ENCODE measurements at regions not wholly inside any gene's neighbourhood (a gene's known extent, or its start where the extent isn't known, plus 50 kb on each side); places are given as distances from the start of the nearest gene placed in this dataset.

DNA sequence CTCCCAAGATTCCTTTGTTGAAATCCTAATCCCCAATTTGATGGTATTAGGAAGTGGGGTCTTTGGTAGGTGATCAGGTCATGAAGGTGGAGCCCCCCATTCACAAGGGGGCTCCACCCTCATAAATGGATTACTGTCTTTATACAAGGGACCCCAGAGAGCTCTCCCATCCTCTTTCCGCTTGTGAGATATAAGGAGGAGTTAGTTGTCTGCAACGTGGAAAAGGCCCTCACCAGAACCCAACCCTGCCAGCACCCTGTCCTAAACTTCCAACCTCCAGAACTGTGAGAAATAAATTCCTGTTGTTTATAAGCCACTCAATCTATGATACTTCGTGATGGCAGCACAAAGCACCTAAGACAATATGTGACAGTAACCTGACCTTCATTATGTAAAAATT is 684.1 kb upstream of the HS6ST1 start:
- no peak for DNase-seq
- no peak overlapping the region for H3K4me3 Mint-ChIP-seq
- H3K27me3 Mint-ChIP-seq = no peaks in the 10 kb centered on the region
- H3K4me1 Mint-ChIP-seq (ENCODE audit: low read depth) = no peaks in the 10 kb centered on the region
- no peaks in the 10 kb centered on the region for H3K36me3 Mint-ChIP-seq (ENCODE audit: low read depth)
- no peaks in the 10 kb centered on the region for H3K9me3 Mint-ChIP-seq
- H3K27ac Mint-ChIP-seq = no peak overlapping the region

- no peak overlapping the region for H3K4me3 Mint-ChIP-seq
- H3K9me3 Mint-ChIP-seq = no peaks in the 10 kb centered on the region
- no peaks in the 10 kb centered on the region for H3K36me3 Mint-ChIP-seq (ENCODE audit: low read depth)
- DNase-seq = no peak
- H3K4me1 Mint-ChIP-seq (ENCODE audit: low read depth) = no peaks in the 10 kb centered on the region
- no peaks in the 10 kb centered on the region for H3K27me3 Mint-ChIP-seq
- no peak overlapping the region for H3K27ac Mint-ChIP-seq
Measured at GRCh38 chr2:129004485-129004884, 685.8 kb upstream of the HS6ST1 start.

GRCh38 chr2:129004940-129005490 is 686.3 kb upstream of the HS6ST1 start:
- no peaks in the 10 kb centered on the region for H3K36me3 Mint-ChIP-seq (ENCODE audit: low read depth)
- no peak overlapping the region for H3K27ac Mint-ChIP-seq
- no peaks in the 10 kb centered on the region for H3K9me3 Mint-ChIP-seq
- H3K4me1 Mint-ChIP-seq (ENCODE audit: low read depth) = no peaks in the 10 kb centered on the region
- DNase-seq = no peak
- H3K4me3 Mint-ChIP-seq = no peak overlapping the region
- H3K27me3 Mint-ChIP-seq = no peaks in the 10 kb centered on the region

DNA sequence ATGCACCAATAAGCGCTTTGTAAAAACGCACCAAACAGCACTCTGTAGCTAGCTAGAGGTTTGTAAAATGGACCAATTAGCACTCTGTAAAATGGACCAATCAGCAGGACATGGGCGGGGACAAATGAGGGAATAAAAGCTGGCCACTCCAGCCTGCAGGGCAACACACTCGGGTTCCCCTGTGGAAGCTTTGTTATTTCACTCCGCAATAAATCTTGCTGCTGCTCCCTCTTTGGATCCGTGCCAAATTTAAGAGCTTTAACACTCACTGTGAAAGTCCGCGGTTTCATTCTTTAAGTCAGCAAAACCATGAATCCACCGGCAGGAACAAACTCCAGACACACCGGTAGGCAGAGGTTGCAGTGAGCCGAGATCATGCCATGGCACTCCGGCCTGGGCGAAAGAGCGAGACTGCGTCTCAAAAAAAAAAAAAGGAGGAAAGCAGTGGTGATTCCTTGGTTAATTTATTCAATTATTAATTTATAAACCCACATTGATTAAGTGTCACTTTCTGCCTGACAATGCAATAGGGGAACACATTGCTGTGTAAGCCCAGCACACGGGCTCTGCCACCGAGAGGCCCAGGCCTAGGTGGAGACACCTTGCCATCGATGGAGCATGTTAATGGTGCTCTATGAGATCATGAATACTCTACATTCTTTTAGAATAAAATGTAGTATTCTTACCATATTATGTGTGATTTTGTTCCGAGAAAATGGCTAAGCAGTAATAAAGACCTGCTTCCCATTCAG is 687.6 kb upstream of the HS6ST1 start:
- no peaks in the 10 kb centered on the region for H3K27me3 Mint-ChIP-seq
- no peaks in the 10 kb centered on the region for H3K36me3 Mint-ChIP-seq (ENCODE audit: low read depth)
- H3K9me3 Mint-ChIP-seq = no peaks in the 10 kb centered on the region
- H3K27ac Mint-ChIP-seq = no peak overlapping the region
- H3K4me1 Mint-ChIP-seq (ENCODE audit: low read depth) = no peaks in the 10 kb centered on the region
- H3K4me3 Mint-ChIP-seq = no peak overlapping the region
- DNase-seq = no peak

- DNase-seq = no peak
- H3K9me3 Mint-ChIP-seq = no peaks in the 10 kb centered on the region
- no peaks in the 10 kb centered on the region for H3K27me3 Mint-ChIP-seq
- no peak overlapping the region for H3K27ac Mint-ChIP-seq
- H3K4me3 Mint-ChIP-seq = no peak overlapping the region
- no peaks in the 10 kb centered on the region for H3K4me1 Mint-ChIP-seq (ENCODE audit: low read depth)
- no peaks in the 10 kb centered on the region for H3K36me3 Mint-ChIP-seq (ENCODE audit: low read depth)
Measured at GRCh38 chr2:129006901-129007300, 688.2 kb upstream of the HS6ST1 start.

GRCh38 chr2:129008055-129008880 is 689.6 kb upstream of the HS6ST1 start:
- no peak overlapping the region for H3K4me3 Mint-ChIP-seq
- no peaks in the 10 kb centered on the region for H3K27me3 Mint-ChIP-seq
- no peak overlapping the region for H3K27ac Mint-ChIP-seq
- no peak for DNase-seq
- no peaks in the 10 kb centered on the region for H3K9me3 Mint-ChIP-seq
- no peaks in the 10 kb centered on the region for H3K36me3 Mint-ChIP-seq (ENCODE audit: low read depth)
- no peaks in the 10 kb centered on the region for H3K4me1 Mint-ChIP-seq (ENCODE audit: low read depth)

DNA sequence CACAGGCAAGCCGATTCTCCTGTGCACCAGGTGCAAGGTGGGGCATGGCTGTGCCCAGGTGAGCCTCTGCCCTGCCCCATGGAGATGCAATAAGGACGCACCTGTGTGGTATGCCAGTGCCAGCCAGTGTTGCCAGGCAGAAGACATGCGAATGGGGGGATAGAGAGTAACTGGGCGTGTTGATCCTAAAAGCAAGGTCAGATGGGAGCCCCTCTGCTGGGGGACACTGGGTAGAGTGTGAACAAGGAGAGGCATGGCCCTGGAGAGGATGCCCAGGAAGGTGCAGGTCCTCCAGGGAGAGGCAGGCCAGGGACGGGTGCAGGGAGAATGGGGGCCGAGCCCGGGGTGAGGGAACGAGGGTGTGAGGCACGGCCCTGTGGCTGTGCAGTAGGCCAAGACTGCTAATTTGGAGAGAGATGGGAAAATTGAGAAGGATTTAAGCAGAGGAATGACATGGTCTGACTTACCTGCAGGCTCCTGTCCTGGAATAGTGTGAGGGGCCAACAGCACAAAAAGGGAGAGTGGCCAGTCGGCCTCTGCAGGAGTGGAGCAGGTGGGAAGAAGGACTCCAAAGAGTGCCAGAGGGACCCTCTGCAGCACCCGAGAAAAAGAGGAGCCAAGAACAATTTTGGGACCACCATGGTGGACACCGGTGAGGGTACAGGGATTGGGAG is 690.4 kb upstream of the HS6ST1 start:
- Mint-ChIP-seq H3K36me3 (ENCODE audit: low read depth) (no peaks in the 10 kb centered on the region), H3K4me3 (no peak overlapping the region)

DNA sequence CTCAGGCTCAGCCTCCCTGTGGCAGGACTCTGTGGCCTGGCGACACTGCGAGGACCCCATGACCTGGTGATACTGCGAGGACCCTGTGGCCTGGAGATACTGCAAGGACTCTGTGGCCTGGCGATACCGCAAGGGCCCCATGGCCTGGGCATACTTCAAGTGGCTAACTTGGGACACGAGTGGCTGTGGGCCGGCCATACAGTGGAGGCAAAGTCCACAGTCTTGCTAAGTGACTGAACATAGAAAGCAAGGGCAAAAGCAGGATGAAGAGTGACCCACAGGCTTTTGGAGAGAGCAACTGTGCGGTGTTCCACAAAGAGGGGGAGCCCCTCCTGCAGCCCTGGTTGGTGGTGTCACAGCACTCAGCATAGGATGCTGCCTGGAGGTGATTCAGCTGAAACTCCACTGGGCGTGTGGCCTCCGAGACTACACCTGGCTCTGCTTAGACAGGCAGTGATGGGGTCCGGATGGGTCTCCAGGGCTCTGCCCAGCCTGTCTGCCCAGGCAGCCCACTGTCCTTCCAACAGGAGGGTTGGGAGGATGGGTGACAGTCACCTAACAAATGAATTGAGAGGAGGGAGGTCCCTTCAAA is 691.0 kb upstream of the HS6ST1 start:
- no peaks in the 10 kb centered on the region for H3K9me3 Mint-ChIP-seq
- H3K4me1 Mint-ChIP-seq (ENCODE audit: low read depth) = no peaks in the 10 kb centered on the region
- no peak overlapping the region for H3K27ac Mint-ChIP-seq
- DNase-seq = no peak
- no peaks in the 10 kb centered on the region for H3K27me3 Mint-ChIP-seq
- H3K4me3 Mint-ChIP-seq = no peak overlapping the region
- H3K36me3 Mint-ChIP-seq (ENCODE audit: low read depth) = no peaks in the 10 kb centered on the region

More for the DNA sequence above, 690.4 kb upstream of the HS6ST1 start:
- H3K27me3 Mint-ChIP-seq = no peaks in the 10 kb centered on the region
- no peak for DNase-seq
- no peaks in the 10 kb centered on the region for H3K4me1 Mint-ChIP-seq (ENCODE audit: low read depth)
- H3K27ac Mint-ChIP-seq = no peak overlapping the region
- H3K9me3 Mint-ChIP-seq = no peaks in the 10 kb centered on the region

DNA sequence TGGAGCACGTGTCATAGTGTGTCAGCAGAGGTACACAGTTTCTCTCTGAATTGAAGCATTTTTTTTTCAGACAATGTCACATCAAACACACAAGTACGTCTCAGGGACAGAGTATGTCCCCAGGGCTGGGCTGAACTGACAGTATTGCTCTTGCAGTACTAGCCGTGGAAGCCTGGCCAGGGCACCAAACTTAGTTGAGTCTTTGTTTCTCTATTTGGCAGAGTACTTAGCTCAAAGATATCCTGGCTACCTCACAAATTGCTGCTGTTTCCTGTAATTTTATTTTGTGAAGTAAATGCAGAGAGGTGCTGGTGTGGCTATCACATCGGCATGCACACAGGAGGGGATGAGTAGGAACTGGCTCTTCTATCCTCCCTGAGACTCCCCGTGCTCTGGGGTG is 691.6 kb upstream of the HS6ST1 start:
- no peak overlapping the region for H3K4me3 Mint-ChIP-seq
- H3K36me3 Mint-ChIP-seq (ENCODE audit: low read depth) = no peaks in the 10 kb centered on the region
- H3K27me3 Mint-ChIP-seq = peaks cover 2% of the 10 kb centered on the region
- no peaks in the 10 kb centered on the region for H3K4me1 Mint-ChIP-seq (ENCODE audit: low read depth)
- H3K9me3 Mint-ChIP-seq = no peaks in the 10 kb centered on the region
- no peak overlapping the region for H3K27ac Mint-ChIP-seq
- DNase-seq = no peak

DNA sequence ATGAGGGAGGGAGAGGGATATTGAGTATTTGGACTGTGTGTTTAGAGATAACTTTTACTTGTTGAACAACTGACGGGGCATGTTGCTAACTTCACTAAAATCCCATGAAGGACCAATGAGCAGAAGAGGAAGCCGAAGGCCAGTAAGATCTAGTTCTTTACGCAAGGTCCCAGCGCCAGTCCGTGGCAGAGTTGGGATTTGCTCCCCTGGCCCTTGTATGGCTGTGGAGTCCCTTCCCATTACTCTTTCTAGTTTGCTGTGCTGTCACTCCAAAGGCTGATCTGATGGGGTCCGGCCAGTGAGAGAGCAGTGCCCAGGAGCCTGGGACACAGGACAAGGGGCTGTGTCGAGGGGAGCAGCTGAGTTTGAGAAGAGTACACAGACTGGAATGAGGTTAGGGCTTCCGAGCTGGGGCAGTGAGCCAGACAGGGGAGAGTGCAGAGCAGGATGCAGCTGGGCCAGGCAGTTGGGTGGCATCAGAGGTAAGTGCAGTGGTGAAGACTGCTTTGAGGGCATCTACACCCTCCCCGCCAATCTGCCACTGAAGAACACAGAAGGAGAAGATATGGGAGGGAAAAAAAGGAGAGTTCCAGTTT is 692.9 kb upstream of the HS6ST1 start:
- Mint-ChIP-seq H3K27me3 (peaks cover 3% of the 10 kb centered on the region), H3K9me3 (no peaks in the 10 kb centered on the region), H3K4me1 (ENCODE audit: low read depth) (no peaks in the 10 kb centered on the region), H3K27ac (no peak overlapping the region), H3K4me3 (no peak overlapping the region), H3K36me3 (ENCODE audit: low read depth) (no peaks in the 10 kb centered on the region)
- no peak for DNase-seq

- Mint-ChIP-seq H3K36me3 (ENCODE audit: low read depth) (no peaks in the 10 kb centered on the region), H3K27ac (no peak overlapping the region), H3K27me3 (peaks cover 3% of the 10 kb centered on the region), H3K4me3 (no peak overlapping the region), H3K4me1 (ENCODE audit: low read depth) (no peaks in the 10 kb centered on the region), H3K9me3 (no peaks in the 10 kb centered on the region)
- DNase-seq = no peak
Measured at GRCh38 chr2:129014432-129014831, 695.8 kb upstream of the HS6ST1 start.

DNA sequence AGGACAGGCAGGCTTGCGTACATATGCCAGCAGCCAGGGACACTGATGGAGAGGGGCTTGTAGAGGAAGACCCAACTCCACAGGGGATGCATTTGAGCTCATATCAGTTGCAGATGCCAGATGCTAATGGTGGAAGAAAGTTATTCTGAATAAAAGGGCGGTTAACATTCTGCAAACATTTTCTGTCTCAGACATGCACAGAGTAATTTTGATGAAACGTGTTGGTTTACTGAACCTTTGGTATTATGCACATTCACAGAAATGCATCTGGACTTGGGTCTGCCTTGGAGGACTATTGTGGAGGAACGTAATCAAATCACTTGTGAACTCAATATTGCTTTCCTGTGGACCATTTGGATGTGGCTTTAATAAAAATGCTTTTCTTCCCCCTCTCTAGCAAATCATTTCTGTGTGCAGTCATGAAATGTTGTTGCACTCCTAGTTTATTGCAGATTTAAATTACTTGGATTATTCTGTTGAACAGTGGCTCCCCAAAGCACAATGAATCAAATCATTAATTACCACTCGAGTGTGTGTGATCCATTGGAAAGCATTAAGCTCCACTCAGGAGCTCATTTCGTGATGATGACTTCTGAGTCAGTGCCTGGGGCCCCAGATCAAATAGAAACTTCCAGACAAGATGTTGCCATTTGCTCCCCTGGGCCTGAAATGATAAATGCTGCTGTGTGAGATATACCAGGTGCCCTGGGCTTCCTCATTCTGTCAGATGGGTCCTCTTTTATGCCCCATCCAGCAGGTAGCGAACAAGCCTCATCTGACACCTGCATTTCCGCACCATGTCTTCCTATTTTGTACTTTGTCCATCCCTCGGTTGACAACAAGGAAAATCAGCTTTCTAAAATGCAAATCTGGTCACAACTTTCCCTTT is 697.0 kb upstream of the HS6ST1 start:
- H3K27ac Mint-ChIP-seq = no peak overlapping the region
- H3K9me3 Mint-ChIP-seq = no peaks in the 10 kb centered on the region
- no peak overlapping the region for H3K4me3 Mint-ChIP-seq
- no peaks in the 10 kb centered on the region for H3K36me3 Mint-ChIP-seq (ENCODE audit: low read depth)
- H3K27me3 Mint-ChIP-seq = peaks cover 3% of the 10 kb centered on the region
- DNase-seq = no peak
- no peaks in the 10 kb centered on the region for H3K4me1 Mint-ChIP-seq (ENCODE audit: low read depth)

DNA sequence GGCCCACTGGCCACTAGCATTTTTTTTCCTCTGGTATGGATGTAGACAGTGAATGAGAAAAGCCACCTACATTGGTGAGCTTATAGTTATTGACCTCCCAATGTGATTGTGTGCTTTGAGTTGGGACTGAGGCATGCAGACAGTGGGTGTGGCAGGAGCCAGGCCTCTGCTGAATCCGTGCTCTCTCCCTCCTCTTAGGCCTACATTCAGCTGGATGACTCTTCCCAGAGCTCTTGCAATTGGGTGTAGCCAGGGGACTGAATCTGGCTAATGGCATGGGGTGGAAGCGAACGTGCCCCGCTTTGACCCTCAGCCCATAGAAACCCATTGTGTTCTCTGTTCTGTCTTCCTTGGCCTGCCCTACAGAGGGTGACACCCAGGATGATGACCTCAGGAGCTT is 698.3 kb upstream of the HS6ST1 start:
- Mint-ChIP-seq H3K9me3 (no peaks in the 10 kb centered on the region), H3K4me1 (ENCODE audit: low read depth) (no peaks in the 10 kb centered on the region), H3K4me3 (no peak overlapping the region), H3K36me3 (ENCODE audit: low read depth) (no peaks in the 10 kb centered on the region), H3K27me3 (peaks cover 3% of the 10 kb centered on the region), H3K27ac (no peak overlapping the region)
- no peak for DNase-seq
